T-helper 1 cell treated with Interleukin-12 subunit alpha and Interleukin-12 subunit beta and Interleukin-4 antibody, amounts not matched to agents 30 ng/mL and 1 ng/mL, for 36 hours (primary cell): ENCODE measurements at regions not wholly inside any gene's neighbourhood (a gene's known extent, or its start where the extent isn't known, plus 50 kb on each side); places are given as distances from the start of the nearest gene placed in this dataset.

Source experiments
- intact Hi-C: fragments of 100-400 bp; cut with micrococcal nuclease; formaldehyde crosslinking; loops from one replicate; pipeline ENCODE4 v1.15.1; 2024

DNA sequence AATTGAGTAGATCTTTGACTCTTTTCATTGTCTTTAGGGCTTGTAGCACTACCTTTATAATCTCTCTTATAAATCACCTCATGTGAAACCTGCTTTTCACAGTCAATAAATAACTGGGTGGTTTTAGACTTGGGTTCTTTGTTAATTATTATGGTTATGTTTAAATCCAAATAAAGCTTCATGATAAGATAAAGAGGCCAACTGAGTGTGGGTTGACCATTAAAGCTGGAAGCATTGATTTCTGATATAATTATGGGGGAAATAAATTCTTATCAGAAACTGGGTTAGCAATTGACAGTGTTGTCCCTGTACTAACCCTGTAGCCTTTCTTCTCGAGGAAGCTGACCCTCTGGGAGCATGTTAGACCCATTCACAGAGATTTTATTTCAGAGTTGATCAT, 384.7 kb upstream of the LCORL start:
- intact Hi-C loops = no loop called here

DNA sequence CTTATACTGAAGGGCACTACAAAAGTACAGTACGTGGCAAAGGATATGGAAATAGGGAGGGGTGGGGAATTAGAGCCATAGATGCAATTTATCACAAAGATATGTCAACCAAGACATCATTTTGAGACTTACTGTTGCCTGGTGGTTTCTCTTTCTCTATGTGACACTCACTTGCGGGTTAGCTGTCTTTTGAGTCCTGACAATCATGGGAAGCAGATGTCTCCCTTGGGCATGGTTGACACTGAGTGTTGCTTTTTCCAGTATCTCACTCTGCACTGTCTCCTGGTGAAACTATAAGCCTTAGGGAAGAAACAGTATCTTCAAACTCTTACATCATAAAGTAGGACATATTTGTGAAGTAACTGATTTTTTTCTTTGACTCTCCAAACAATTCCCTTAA, 383.5 kb upstream of the LCORL start:
- intact Hi-C loops = no loop called here

DNA sequence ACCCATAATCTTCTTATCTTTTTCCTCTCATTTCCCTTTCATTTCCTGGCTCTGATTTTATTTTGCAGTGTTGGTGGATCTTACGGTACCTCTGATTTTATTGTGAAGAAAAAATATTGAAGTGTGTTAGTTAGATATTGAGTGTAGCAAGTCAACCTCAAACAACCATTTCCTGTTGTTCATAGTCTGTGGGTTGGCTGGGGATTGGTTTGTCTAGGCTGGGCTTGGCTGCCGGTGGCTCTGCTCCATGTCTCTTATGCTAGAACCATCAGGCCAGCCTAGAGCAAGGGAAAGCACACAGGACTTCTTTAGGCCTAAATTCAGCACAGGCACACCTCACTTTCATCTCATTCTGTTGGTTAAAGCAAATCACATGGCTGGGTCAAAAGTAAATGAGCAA, 383.1 kb upstream of the LCORL start:
- intact Hi-C loops = no loop called here

DNA sequence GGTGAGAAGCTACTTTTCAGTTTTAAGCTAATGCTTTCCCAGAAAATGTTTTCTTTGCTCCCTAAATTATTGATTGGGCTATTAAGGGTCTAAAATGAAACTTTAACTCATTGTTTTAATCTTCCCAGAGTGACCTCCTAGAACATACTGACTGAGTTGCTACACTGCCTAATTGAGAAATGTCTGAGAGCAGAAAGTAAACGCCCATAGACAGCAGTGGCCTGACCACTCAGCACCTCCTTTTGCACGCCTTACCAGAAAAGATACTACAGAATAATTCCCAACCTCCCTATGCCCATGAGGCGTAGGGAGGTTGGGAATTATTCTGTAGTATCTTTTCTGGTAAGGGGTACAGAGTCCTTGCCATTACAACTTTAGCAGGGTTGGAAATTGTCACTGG, 381.8 kb upstream of the LCORL start:
- intact Hi-C loops = no loop called here

DNA sequence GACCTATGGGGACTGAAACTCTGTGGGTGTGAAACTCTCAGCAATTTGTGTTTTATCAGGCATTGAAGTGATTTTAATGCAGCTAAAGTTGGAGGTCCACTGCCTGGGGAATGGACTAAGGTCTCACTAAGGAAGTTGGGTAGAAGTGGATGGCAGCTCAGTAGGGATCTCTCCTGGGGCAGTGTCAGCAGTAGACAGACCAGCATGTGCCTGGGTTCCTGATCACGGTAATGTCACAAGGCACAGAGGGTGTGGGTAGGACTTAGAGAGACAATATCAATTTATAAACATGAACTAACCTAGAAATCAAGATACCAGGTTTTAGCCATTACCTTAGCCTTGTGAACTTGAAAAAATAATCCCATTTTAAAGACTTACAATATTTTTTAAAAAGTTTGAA, 380.3 kb upstream of the LCORL start:
- intact Hi-C loops = no loop called here

DNA sequence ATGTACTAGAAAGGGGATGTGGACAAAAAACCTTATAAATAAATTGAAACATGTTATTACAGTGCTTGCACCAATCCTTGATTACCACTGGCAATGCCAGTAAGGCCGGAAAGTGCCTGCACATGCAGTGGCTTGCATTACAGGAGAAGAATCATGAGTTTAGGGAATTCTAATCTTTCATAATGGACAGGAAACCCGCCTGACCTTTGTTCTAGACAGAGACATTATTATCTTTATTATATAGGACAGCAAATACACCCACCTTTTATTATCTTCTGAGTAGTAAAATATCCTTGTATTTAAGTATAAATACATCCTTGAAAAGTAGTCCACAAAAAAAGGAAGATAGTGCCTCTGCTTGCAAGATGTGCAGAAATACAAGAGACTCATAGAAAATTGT, 379.9 kb upstream of the LCORL start:
- intact Hi-C loops = no loop called here

DNA sequence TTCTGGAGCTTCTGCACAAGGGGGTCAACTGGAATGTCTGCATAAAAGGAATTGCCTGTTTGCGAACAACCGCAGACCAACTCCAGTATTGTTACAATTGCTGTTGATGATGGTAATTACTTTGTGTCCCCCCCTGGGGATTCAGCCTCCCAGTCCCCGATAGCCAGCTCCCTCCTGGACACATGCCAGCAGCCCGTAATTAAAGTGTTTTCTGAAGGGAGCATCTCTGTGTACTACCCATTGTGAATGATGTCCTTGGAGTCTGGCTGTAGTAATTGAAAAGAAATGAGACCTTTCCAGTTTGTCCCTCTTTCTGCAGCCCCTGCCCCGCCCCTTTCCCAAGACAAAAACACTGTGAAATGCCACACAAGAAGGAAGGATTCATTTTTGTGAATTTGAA, 377.1 kb upstream of the LCORL start:
- intact Hi-C loops = no loop called here

DNA sequence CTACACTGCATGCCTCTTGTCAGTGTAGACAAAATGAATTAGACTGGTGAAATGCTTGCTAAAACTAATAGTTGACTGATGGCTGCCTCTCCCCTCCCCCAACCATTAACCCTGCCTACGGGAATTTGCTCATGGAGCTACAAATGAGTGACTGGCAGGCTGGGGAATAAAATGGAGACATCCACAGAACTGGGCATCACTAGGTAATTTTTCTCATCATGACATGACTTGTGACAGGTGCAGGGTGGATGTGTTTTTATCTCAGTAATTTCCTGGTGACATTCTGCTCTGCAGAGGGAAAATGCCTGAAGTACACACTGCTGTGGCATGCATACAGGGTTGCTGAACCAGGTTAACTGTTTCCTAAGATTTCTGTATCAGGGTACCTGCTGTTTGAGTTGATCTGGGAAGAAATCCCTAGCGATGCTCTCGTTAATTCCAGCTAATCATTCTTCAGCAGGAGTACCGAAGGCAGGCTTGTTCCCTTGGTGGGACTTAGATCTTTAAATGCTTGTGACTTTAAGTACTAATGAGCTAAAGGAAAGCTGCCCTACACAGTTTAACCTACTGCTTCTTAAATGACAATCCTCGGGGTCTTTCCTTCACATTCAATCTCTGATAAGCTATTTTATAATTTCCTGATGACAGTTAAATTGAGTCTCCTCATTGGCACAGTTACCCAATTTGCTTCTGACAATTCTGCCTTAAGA, 376.3 kb upstream of the LCORL start:
- intact Hi-C loops = no loop called here

DNA sequence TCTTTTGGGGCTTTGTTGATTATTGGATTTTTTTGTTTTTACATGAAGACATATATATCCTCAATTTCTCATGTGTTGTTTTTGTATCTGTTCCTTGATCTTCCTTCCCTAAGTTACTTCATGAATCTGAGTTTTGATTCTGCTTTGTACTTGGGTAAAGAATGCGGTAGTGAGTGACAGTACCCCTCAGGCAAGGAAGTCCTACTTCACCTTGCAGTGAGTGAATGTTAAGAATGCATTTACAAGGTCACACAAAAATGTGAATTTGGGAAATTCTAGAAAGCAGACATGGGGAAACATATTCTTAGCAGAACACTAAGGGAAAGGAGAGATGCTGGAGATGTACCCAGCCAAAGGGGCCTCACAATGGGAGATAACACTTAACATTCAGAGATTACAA, 373.1 kb upstream of the LCORL start:
- intact Hi-C loops = no loop called here

DNA sequence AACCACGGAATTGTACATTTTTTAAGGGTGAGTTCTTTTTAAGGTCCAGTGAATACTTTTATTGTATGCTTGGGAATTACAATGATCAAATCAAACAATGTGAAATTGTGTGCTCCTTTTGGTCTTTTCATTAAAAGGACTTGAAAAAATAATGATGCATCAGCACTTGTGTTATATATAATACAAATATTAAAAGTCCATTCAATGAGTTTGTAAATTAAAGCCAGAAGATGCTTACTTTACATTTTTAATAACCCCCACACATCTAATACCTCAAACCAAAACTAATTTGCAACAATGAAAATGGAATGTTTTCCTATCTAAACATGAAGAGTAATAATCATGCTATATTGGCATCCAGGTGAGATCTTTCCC, 369.8 kb upstream of the LCORL start:
- intact Hi-C loops = no loop called here

DNA sequence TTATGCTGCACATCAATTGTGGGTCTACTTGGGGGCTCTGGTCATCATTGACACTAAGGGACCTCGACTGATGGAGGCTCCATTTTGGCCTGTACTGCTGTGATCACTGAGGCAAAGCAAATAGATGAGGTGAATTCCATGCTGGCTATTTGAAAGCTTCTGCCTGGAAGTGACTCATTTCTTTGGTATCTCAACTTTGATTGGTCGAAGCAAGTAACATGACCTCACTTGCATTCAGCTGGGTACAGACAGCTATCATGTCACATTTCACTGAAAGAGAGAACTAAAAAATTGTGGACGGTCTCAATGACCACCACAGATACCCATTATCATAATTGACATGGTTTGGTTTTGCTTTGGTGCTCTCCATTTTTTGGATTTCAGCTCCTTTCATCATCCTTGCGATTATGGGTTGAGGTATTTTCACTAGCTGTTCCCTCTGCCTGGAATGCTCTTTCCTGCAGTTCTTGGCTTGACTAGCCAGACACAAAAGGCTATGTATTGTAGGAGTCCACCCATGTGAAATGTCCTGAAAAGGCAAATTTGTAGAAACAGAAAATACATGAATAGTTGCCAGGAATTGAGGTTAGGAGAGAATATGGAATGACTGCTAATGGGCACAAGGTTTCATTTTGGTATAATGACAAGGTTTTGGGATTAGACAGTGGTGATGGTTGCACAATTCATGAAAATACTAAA, 369.2 kb upstream of the LCORL start:
- intact Hi-C loops = no loop called here

DNA sequence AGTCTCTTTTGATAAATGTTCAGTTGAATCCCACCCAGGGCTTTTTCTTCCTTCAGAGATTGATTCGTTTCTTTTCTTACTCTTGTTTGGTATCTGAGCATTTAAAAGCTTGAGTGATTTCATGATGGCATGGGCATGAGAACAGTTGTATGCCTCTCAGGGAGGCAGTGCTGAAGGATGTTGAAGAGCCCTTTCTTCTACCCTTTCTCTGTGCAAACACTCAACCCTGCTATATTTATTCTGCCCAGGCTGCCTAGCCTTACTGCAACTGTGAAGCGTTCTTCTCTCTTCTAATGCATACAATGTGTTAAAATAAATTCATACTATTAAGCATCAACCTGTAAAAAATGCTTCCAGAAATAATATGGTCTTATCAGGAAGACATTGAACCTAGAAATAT, 367.6 kb upstream of the LCORL start:
- intact Hi-C loops = no loop called here

DNA sequence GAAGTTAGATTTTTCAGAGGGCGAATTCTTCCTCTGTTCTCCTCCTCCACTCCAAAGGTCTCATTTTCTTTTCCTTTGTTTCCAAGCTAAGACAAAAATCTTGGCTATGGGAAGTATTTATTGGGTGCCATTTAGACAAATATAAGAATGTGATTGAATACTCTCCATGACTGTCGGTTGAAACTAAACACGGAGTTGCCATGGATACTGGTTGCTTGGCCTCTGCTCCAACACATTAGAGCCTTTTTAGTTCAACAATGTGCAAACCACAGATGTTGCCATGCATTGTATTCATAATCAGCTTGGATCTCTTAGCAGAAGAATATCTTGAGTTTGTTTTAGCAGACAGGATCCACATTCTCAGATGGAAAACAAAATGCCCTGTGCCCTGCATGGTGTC, 366.5 kb upstream of the LCORL start:
- intact Hi-C loops = no loop called here

DNA sequence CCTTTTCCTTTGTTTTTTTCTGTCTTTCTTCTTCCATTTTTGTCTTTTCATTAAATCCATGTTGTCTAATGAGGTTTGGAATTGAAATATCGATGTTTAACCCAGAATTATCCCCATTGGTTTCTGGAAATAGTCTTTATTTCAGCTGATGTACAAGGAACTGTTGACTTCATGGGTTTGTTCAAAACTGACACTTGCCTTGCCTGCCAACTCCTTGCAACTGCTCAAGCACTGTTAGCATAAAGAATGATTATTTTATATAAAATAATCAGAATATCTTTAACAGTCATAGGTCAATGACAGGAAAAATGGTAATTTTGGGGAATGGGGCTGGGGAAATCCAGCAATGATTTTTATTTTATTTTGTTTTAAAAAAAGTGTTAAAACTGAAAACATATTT, 359.6 kb upstream of the LCORL start:
- intact Hi-C loops = no loop called here

DNA sequence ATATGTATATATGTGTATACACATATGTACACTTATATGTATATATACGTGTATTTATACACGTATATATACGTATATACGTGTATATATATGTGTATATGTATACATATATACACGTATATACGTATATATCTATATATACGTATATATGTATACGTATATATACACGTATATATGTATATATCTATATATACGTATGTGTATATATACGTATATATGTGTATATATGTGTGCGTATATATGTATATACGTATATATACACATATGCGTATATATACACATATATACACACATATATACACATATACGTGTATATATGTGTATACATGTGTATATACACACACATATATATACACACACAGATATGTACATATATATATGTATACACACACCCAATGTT, 348.0 kb upstream of the LCORL start:
- intact Hi-C loops = loop anchor here (5.0 kb wide), 1 partner anchor 757 kb away; the partner anchor contains the start of gene MED28

DNA sequence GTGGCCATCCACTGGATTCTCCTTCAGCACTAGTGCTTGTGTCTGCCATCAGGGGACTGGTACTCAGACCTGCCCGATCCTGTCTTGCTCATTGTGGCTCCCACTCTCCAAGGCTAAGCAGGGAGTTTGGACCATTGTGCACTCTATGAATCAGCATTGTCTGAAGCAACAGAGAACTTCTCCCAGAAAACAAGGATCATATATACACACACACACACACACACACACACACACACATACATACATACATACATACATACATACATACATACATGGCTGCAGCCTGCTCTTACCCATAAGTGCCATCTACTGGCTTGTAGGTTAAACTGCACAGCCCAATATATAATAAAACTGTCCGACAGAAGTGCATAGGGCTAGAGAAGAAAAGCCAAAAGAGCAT, 345.3 kb upstream of the LCORL start:
- intact Hi-C loops = loop anchor here (1.0 to 5.0 kb wide), 5 partner anchors 432 to 818 kb away; partner anchors contain the start of gene MED28

DNA sequence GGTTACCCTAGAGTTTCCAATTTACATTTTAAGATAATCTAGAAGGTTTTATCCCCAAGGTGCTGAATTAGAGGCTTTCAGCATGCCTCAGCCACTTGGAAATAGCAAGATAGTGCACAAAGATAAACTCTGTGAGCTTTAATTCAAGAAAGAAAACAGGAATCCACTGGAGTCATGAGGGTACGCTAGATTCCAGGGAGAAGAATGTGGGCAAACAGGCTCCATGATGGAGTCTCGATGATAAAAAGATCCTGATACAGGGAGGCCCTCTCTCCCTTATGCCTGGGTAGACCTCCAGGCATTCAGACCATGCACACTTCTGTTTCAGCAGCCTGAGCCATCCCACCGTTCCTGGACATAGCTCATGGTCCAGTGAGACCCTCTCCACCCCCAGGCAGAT, 344.6 kb upstream of the LCORL start:
- intact Hi-C loops = loop anchor here (2.0 to 5.0 kb wide), 3 partner anchors 431 to 754 kb away; partner anchors contain the start of gene MED28

DNA sequence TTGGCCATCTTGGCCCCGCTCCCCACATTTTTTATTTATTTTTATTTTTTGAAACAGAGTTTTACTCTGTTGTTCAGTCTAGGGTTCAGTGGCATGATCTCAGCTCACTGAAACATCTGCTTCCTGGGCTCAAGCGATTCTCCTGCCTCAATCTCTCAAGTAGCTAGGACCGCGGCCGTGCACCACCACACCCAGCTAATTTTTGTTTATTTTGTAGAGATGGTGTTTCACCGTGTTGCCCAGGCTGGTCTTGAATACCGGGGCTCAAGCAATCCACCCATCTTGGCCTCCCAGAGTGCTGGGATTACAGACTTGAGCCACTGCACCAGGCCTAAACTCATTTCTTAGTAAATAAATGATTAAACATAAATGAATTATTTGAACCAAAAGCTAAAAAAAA, 322.0 kb upstream of the LCORL start:
- intact Hi-C loops = no loop called here

DNA sequence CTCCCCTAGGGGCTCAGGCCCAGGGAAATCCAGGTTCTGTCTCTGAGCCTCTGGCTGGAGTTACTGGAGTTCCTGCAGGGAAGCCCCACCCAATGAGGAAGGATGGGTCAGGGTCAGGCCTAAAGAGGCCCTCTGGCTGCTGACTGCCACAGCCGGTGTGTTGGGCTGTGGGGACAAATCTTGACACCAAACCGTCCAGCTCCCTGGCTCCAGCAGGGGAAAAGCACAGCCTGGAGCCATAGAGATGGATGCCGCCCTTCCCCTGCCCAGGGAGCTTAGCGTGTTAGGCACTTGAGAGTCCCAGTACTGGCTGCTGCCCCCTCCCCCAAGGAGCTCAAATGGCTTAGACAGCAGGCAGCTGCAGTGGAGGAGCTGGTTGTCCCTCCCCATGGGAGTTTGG, 321.3 kb upstream of the LCORL start:
- intact Hi-C loops = no loop called here

DNA sequence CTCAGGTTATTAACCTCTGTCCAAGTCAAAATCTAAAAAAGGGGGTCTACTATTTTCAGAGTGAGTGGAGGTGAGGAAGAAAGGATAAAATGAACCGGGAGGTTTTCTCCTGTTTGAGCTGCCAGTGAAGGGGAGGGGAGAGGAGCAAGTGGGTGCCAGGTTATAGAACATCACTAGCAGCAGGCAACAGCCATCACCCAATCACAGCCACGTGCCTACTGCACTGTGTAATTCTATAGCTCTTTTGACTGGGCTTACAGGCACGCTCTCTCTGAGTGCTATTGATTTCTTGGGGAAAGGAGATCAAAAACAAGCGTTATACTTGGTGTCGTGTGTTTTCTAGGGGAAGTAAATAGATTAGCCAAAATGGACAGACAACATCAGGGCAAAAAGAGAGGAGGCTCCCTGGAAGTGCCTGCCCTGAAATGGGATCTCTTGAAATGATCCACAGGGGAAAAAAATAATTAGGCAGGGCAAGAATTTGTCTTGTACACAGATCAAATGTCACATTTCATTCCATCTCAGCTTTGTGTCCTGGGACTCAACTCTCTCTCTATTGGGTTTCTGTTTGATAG, 300.5 kb upstream of the LCORL start:
- intact Hi-C loops = no loop called here

DNA sequence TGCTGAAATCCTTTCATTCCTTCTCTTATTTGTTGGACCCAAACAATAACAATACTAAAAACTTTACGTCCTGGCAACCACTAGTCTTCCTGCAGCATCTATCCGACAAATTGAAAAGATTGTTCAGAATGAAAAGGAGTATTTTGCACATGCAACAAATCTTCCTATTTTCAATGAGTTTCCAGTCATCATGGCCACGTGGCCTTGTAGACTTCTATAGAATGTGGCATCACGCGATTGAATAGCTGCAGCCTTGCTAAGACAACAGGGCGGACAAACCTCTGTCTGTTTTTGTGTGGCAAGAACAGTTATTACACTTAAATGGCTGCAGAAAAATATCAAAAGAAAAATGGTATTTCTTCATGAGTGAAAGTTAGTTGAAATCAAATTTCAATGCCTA, 297.9 kb upstream of the LCORL start:
- intact Hi-C loops = no loop called here

DNA sequence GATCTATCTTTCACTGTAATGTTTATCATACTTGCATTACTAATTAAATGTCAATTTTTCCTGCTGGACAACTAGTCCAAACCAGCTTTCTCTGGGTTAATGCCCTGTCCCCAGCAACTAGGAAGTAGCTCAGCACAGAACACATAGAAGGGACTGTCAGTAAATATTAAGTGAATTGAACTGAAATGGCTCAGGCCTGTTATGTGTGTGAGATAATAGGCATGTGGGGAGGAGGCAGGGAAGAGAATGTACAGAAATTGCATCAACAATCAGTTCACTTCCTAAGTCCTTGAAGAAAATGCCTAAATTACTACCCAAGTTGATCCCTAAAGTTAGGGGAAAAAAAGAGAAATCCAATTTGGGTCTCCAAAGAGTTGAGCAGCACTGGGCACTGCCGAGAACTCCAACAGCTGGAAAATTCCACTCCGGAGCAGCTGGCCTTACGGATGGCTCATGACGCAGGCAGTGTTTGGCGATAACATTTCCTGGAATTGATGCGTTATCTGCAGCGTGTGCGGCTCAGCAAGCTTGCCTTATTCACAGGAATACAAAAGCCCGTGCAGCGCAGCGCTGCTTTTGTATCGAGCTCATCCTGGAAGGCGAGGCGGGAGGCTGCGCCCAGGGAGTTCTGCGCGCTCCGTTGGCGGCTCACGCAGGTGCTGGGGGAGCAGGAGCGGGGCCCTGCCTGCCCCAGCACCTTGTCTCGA, 297.3 kb upstream of the LCORL start:
- intact Hi-C loops = no loop called here
